ENCODE measurements at regions not wholly inside any gene's neighbourhood (a gene's known extent, or its start where the extent isn't known, plus 50 kb on each side); places are given as distances from the start of the nearest gene placed in this dataset.

DNA sequence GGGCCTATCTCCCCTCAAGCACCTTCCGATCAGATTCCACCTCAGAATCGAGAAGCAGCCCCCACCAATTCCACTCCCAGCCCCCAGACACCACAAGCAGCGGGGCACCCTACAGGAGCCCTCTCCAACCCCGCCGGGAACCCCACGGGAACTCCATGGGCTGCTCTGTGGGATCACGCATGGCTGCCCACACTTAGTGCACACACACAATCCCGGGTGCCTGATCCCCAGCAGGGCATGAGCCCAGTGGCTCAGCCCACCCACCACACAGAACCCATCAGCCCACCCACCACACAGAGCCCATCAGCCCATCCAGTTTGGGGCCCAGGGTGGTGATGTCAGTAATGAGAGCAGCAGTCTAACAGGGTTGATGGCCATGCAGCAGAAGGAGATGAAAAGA is 141.6 kb upstream of the LINGO1 start:
- TF ChIP-seq EZH2 (IDR thresholded peaks at IDR 0.05; ENCODE audit: low read length, missing control alignments) (no peak), CTCF (conservative IDR thresholded peaks at IDR 0.05 in 1 of 2, IDR thresholded peaks at IDR 0.05 in 1 of 2; ENCODE audit: low read depth in 1 of 2, low read length in 2 of 2) (no peak)
- H2AFZ ChIP-seq (ENCODE audit: low read length) = no peak overlapping the region
- no peaks in the 10 kb centered on the region for H3K4me1 ChIP-seq (ENCODE audit: control insufficient read depth, extremely low read depth, insufficient read depth, low read length)
- H3K27me3 ChIP-seq (ENCODE audit: control insufficient read depth, insufficient read depth, low read length) = no peaks in the 10 kb centered on the region
- H3K27ac ChIP-seq (ENCODE audit: insufficient read depth, low read length) = no peak overlapping the region
- no peaks in the 10 kb centered on the region for H3K79me2 ChIP-seq (ENCODE audit: control insufficient read depth, insufficient read depth, low read length)
- no peak overlapping the region for H3K4me3 ChIP-seq (replicated peaks in 1 of 4; ENCODE audit: control extremely low read depth in 1 of 4, insufficient read depth in 1 of 4, low read depth in 3 of 4, low read length in 4 of 4)
- no peaks in the 10 kb centered on the region for H4K20me1 ChIP-seq (ENCODE audit: control insufficient read depth, extremely low read depth, insufficient read depth, low read length)
- no peaks in the 10 kb centered on the region for H3K36me3 ChIP-seq (ENCODE audit: control insufficient read depth, insufficient read depth, low read length)
- H3K4me2 ChIP-seq (ENCODE audit: extremely low read depth, insufficient read depth, low read length) = no peak overlapping the region
- no peaks in the 10 kb centered on the region for H3K9me3 ChIP-seq (ENCODE audit: control insufficient read depth, insufficient read depth, low read depth, low read length)
- DNase-seq (ENCODE audit: low read depth in 2 of 2) = no peak
- no peak overlapping the region for H3K9ac ChIP-seq (ENCODE audit: insufficient read depth, low read length)

DNA sequence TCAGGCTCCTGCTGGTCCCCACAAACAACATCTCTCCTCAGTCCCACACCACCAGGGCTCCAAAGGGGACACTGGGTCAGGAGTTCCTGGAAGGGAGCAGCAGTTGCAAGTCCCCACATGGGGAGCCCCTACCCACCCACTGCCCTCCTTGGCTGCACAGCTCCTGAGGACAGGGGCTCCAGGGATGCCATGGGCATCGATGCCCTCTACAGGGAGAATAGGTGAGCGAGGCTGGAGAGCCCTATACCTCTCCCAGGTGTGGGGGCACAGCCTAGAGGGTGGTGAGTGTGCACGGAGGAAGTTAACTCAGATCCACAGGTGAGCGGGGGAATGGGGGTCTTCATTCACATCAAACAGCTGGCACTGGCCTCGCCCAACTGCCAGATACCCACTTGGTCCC is 141.2 kb upstream of the LINGO1 start:
- no peak for TF ChIP-seq EZH2 (IDR thresholded peaks at IDR 0.05; ENCODE audit: low read length, missing control alignments)
- no peaks in the 10 kb centered on the region for H3K4me1 ChIP-seq (ENCODE audit: control insufficient read depth, extremely low read depth, insufficient read depth, low read length)
- H3K36me3 ChIP-seq (ENCODE audit: control insufficient read depth, insufficient read depth, low read length) = no peaks in the 10 kb centered on the region
- H3K4me3 ChIP-seq (replicated peaks in 1 of 4; ENCODE audit: control extremely low read depth in 1 of 4, insufficient read depth in 1 of 4, low read depth in 3 of 4, low read length in 4 of 4) = no peak overlapping the region
- no peak overlapping the region for H3K27ac ChIP-seq (ENCODE audit: insufficient read depth, low read length)
- DNase-seq (ENCODE audit: low read depth in 2 of 2) = no peak
- H3K4me2 ChIP-seq (ENCODE audit: extremely low read depth, insufficient read depth, low read length) = no peak overlapping the region
- no peak overlapping the region for H2AFZ ChIP-seq (ENCODE audit: low read length)
- H3K9ac ChIP-seq (ENCODE audit: insufficient read depth, low read length) = no peak overlapping the region
- H3K27me3 ChIP-seq (ENCODE audit: control insufficient read depth, insufficient read depth, low read length) = no peaks in the 10 kb centered on the region
- H3K79me2 ChIP-seq (ENCODE audit: control insufficient read depth, insufficient read depth, low read length) = no peaks in the 10 kb centered on the region
- no peaks in the 10 kb centered on the region for H3K9me3 ChIP-seq (ENCODE audit: control insufficient read depth, insufficient read depth, low read depth, low read length)
- no peaks in the 10 kb centered on the region for H4K20me1 ChIP-seq (ENCODE audit: control insufficient read depth, extremely low read depth, insufficient read depth, low read length)

DNA sequence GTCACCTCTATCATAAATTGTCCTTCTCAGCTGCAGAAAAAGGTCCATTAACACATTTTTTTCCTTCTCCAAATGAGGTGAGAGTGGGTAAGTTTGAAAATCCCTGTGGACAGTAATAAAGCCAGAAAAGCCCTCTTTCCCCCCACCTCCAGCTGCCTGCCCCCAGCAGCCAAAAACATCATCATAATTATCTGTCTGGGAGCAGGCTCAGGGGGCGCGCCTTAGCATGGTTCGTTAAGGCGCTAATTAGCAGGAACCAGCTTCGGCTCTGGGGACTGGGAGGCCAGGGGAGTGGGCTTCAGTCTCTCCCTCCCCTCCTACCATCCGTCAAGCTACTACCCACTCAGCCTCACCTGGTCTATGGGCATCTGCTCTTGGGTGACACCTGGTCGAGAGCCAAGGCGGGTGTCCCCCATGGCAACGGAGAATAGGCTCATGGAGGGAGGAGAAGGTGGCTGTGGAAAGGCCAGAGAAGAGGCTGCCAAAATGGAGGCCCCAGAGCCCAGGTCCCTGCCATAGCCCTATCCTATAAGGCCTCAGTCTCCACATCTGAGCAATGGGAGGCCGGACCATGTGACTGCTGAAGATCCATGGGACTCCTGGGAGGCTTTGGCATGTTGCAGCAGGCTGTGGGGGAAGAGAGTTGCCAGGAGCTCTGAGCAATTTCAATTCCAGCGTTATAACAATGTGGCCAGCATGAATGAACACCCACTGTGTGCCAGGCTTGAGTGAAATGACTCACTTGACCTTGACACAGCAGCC is 140.1 kb upstream of the LINGO1 start:
- DNase-seq (ENCODE audit: low read depth in 2 of 2) = no peak
- Histone ChIP-seq H3K79me2 (ENCODE audit: control insufficient read depth, insufficient read depth, low read length) (no peaks in the 10 kb centered on the region), H3K9ac (ENCODE audit: insufficient read depth, low read length) (no peak overlapping the region), H4K20me1 (ENCODE audit: control insufficient read depth, extremely low read depth, insufficient read depth, low read length) (no peaks in the 10 kb centered on the region), H3K27me3 (ENCODE audit: control insufficient read depth, insufficient read depth, low read length) (no peaks in the 10 kb centered on the region), H3K4me1 (ENCODE audit: control insufficient read depth, extremely low read depth, insufficient read depth, low read length) (no peaks in the 10 kb centered on the region), H3K4me2 (ENCODE audit: extremely low read depth, insufficient read depth, low read length) (no peak overlapping the region), H3K36me3 (ENCODE audit: control insufficient read depth, insufficient read depth, low read length) (no peaks in the 10 kb centered on the region), H3K9me3 (ENCODE audit: control insufficient read depth, insufficient read depth, low read depth, low read length) (no peaks in the 10 kb centered on the region), H3K4me3 (replicated peaks in 1 of 4; ENCODE audit: control extremely low read depth in 1 of 4, insufficient read depth in 1 of 4, low read depth in 3 of 4, low read length in 4 of 4) (no peak overlapping the region), H2AFZ (ENCODE audit: low read length) (no peak overlapping the region), H3K27ac (ENCODE audit: insufficient read depth, low read length) (no peak overlapping the region)
- TF ChIP-seq CTCF (conservative IDR thresholded peaks at IDR 0.05 in 1 of 2, IDR thresholded peaks at IDR 0.05 in 1 of 2; ENCODE audit: low read depth in 1 of 2, low read length in 2 of 2) = no peak
- no peak for TF ChIP-seq EZH2 (IDR thresholded peaks at IDR 0.05; ENCODE audit: low read length, missing control alignments)
